Activated naive CD4-positive, alpha-beta T cell treated with anti-CD3 and anti-CD28 coated beads, Interleukin-2, amount 50 U/mL, for 24 hours (primary cell): ENCODE measurements at regions not wholly inside any gene's neighbourhood (a gene's known extent, or its start where the extent isn't known, plus 50 kb on each side); places are given as distances from the start of the nearest gene placed in this dataset.
"Not testable (repeated sequence)": the region's sequence is repeated elsewhere in the genome, so short reads cannot be mapped to it uniquely, and the experiment has no call there.

ENCODE experiments used
- H3K27ac Mint-ChIP-seq: one replicate; pipeline ENCODE4 v1.8.0; 2021; ENCODE audit warnings: mild to moderate bottlenecking, mixed read lengths
- H3K27me3 Mint-ChIP-seq: one replicate; pipeline ENCODE4 v1.8.0; 2021; ENCODE audit warnings: mixed read lengths
- H3K36me3 Mint-ChIP-seq: one replicate; pipeline ENCODE4 v1.8.0; 2021; ENCODE audit warnings: mixed read lengths
- H3K4me1 Mint-ChIP-seq: one replicate; pipeline ENCODE4 v1.8.0; 2021; ENCODE audit warnings: mixed read lengths
- H3K4me3 Mint-ChIP-seq: one replicate; pipeline ENCODE4 v1.8.0; 2021; ENCODE audit warnings: mild to moderate bottlenecking, mixed read lengths
- H3K9me3 Mint-ChIP-seq: one replicate; pipeline ENCODE4 v1.8.0; 2021; ENCODE audit warnings: mixed read lengths

GRCh38 chr3:109939817-109940216, 602.5 kb upstream of the DPPA4 start:
- Mint-ChIP-seq H3K4me1 (no peaks in the 10 kb centered on the region), H3K27ac (no peak overlapping the region), H3K36me3 (no peaks in the 10 kb centered on the region), H3K27me3 (no peaks in the 10 kb centered on the region), H3K4me3 (no peak overlapping the region), H3K9me3 (no peaks in the 10 kb centered on the region)

GRCh38 chr3:109943181-109943580, 605.8 kb upstream of the DPPA4 start:
- no peak overlapping the region for H3K27ac Mint-ChIP-seq
- H3K27me3 Mint-ChIP-seq = no peaks in the 10 kb centered on the region
- H3K4me1 Mint-ChIP-seq = no peaks in the 10 kb centered on the region
- H3K4me3 Mint-ChIP-seq = no peak overlapping the region
- H3K9me3 Mint-ChIP-seq = no peaks in the 10 kb centered on the region
- H3K36me3 Mint-ChIP-seq = no peaks in the 10 kb centered on the region

DNA sequence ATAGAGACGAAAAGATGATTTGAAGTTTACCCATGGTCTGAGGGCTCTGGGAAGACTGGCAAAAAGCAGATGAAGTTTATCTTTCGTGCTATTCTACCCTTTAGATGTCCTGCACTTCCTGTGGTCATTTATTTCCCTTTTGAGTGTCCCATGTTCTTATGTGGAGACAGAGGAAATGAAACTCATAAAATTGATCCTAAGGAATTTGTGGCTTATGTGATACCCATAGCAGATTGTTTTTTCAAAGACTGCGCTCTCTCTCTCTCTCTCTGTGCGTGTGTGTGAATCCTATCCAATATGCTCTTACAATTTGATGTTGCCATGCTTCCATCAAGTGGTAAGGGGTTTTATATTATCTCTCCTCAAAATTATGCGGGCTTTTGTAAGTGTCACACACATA, 607.5 kb upstream of the DPPA4 start:
- no peaks in the 10 kb centered on the region for H3K36me3 Mint-ChIP-seq
- H3K27me3 Mint-ChIP-seq = no peaks in the 10 kb centered on the region
- H3K27ac Mint-ChIP-seq = no peak overlapping the region
- no peaks in the 10 kb centered on the region for H3K4me1 Mint-ChIP-seq
- H3K9me3 Mint-ChIP-seq = no peaks in the 10 kb centered on the region
- no peak overlapping the region for H3K4me3 Mint-ChIP-seq

DNA sequence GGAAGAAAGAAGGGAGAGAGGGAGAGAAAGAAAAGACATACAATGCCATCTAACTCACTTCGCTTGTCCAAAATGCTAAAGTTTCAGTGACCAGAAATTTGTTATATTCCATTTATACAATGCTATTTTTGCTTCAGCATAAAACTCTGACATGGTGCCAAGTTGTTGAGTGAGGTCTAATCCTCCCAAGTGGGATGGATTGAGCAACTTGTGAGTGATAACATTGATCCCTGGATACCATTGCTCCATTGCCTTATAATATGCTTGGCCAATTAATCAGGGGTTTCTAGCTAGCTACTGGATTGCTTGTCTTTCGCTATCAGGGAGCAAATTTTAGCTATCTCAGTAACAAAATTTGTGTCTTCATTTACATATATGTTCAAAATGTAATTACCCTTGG, 615.6 kb upstream of the DPPA4 start:
- Mint-ChIP-seq H3K27me3 (no peaks in the 10 kb centered on the region), H3K9me3 (no peaks in the 10 kb centered on the region), H3K4me3 (no peak overlapping the region), H3K36me3 (no peaks in the 10 kb centered on the region), H3K27ac (no peak overlapping the region), H3K4me1 (no peaks in the 10 kb centered on the region)

DNA sequence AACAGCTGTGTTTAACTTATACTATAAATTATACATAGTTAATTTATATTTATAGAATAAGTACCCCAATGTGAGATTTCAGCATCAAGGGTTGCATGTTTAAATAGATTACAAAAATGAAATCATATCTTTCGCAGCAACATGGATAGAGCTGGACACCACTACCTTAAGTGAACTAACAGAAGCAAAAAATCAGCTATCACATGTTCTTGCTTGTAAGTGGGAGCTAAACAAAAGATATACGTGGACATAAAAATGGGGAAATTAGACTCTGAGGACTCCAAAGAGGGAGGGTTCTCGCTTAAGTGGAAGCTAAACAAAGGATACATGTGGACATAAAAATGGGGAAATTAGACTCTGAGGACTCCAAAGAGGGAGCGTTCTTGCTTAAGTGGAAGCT, 626.5 kb upstream of the DPPA4 start:
- H3K36me3 Mint-ChIP-seq = no peaks in the 10 kb centered on the region
- no peaks in the 10 kb centered on the region for H3K4me1 Mint-ChIP-seq
- no peaks in the 10 kb centered on the region for H3K27me3 Mint-ChIP-seq
- H3K27ac Mint-ChIP-seq = no peak overlapping the region
- no peak overlapping the region for H3K4me3 Mint-ChIP-seq
- no peaks in the 10 kb centered on the region for H3K9me3 Mint-ChIP-seq

GRCh38 chr3:109973733-109974132, 636.4 kb upstream of the DPPA4 start:
- H3K4me1 Mint-ChIP-seq = no peaks in the 10 kb centered on the region

DNA sequence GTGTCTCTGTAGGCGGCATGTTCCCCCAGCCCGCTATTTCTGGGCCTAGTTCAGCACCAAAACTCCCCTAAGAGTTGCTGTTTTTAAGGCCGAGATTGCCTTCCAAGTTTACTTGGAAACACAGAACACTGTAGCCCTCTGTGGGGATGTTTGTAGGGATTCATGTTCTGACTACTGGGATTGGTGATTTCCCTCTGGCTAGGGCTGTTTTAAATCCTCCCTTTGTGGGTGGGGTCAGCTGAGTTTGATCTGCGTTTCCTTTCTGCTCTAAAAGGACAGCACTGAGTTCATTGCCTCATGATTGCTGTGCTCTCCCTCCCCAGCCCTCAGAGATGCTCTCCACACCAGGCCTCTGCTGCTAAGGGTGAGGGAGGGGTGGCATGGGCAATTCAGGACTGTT, 640.6 kb upstream of the DPPA4 start:
- no peak overlapping the region for H3K4me3 Mint-ChIP-seq
- no peaks in the 10 kb centered on the region for H3K4me1 Mint-ChIP-seq
- peaks cover 5% of the 10 kb centered on the region for H3K36me3 Mint-ChIP-seq
- H3K27me3 Mint-ChIP-seq = no peaks in the 10 kb centered on the region
- no peaks in the 10 kb centered on the region for H3K9me3 Mint-ChIP-seq
- no peak overlapping the region for H3K27ac Mint-ChIP-seq

More at GRCh38 chr3:109973733-109974132, 636.4 kb upstream of the DPPA4 start:
- H3K4me3 Mint-ChIP-seq = no peak overlapping the region
- H3K36me3 Mint-ChIP-seq = peaks cover 6% of the 10 kb centered on the region
- no peak overlapping the region for H3K27ac Mint-ChIP-seq
- no peaks in the 10 kb centered on the region for H3K9me3 Mint-ChIP-seq
- no peaks in the 10 kb centered on the region for H3K27me3 Mint-ChIP-seq

GRCh38 chr3:109982201-109982600, 644.9 kb upstream of the DPPA4 start:
- Mint-ChIP-seq H3K27me3 (no peaks in the 10 kb centered on the region), H3K4me3 (no peak overlapping the region), H3K4me1 (no peaks in the 10 kb centered on the region), H3K9me3 (no peaks in the 10 kb centered on the region), H3K36me3 (peaks cover 2% of the 10 kb centered on the region), H3K27ac (no peak overlapping the region)

GRCh38 chr3:109984976-109985375, 647.6 kb upstream of the DPPA4 start:
- H3K27ac Mint-ChIP-seq = no peak overlapping the region
- H3K4me3 Mint-ChIP-seq = no peak overlapping the region
- H3K27me3 Mint-ChIP-seq = no peaks in the 10 kb centered on the region
- H3K4me1 Mint-ChIP-seq = no peaks in the 10 kb centered on the region
- no peaks in the 10 kb centered on the region for H3K9me3 Mint-ChIP-seq
- no peaks in the 10 kb centered on the region for H3K36me3 Mint-ChIP-seq

- Mint-ChIP-seq H3K4me1 (no peaks in the 10 kb centered on the region), H3K36me3 (no peaks in the 10 kb centered on the region), H3K27me3 (no peaks in the 10 kb centered on the region), H3K4me3 (no peak overlapping the region), H3K9me3 (no peaks in the 10 kb centered on the region), H3K27ac (no peak overlapping the region)
These were observed 648.7 kb upstream of the DPPA4 start for GRCh38 chr3:109985943-109986555.

DNA sequence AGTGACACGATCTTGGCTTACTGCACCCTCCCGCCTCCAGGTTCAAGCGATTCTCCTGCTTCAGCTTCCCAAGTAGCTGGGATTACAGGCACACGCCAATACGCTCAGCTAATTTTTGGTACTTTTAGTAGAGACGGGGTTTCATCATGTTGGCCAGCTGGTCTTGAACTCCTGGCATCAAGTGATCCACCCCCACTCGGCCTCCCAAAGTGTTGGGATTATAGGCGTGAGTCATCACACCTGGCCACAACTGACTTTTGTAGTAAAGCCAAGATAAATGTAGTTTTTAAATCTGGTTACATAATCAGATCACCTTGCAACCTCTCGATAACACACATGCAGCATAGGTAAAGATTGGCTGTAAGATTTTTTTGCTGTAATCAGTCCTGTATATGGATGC, 657.5 kb upstream of the DPPA4 start:
- no peaks in the 10 kb centered on the region for H3K36me3 Mint-ChIP-seq
- H3K27ac Mint-ChIP-seq = no peak overlapping the region
- H3K4me3 Mint-ChIP-seq = no peak overlapping the region
- H3K9me3 Mint-ChIP-seq = peaks cover 5% of the 10 kb centered on the region
- H3K4me1 Mint-ChIP-seq = no peaks in the 10 kb centered on the region
- H3K27me3 Mint-ChIP-seq = no peaks in the 10 kb centered on the region

- Mint-ChIP-seq H3K36me3 (no peaks in the 10 kb centered on the region), H3K9me3 (peaks cover 5% of the 10 kb centered on the region), H3K4me1 (no peaks in the 10 kb centered on the region), H3K27ac (no peak overlapping the region), H3K4me3 (no peak overlapping the region), H3K27me3 (no peaks in the 10 kb centered on the region)
These were observed 658.0 kb upstream of the DPPA4 start for GRCh38 chr3:109995377-109995776.

DNA sequence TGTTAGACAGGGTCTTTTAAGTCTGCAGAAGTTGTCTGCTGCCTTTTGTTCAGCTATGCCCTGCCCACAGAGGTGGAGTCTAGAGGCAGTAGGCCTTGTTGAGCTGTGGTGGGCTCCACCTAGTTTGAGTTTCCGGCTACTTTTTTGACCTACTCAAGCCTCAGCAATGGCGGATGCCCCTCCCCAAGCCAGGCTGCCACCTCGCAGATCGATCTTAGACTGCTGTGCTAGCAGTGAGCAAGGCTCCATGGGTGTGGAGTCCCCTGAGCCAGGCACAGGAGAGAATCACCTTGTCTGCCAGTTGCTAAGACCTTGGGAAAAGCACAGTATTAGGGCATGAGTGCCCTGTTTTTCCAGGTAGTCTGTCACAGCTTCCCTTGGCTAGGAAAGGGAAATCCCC, 664.6 kb upstream of the DPPA4 start:
- not testable (repeated sequence) for H3K9me3 Mint-ChIP-seq, H3K4me1 Mint-ChIP-seq, H3K36me3 Mint-ChIP-seq, H3K27ac Mint-ChIP-seq, H3K4me3 Mint-ChIP-seq, H3K27me3 Mint-ChIP-seq

GRCh38 chr3:110006913-110007312, 669.6 kb upstream of the DPPA4 start:
- Mint-ChIP-seq H3K27ac (no peak overlapping the region), H3K9me3 (no peaks in the 10 kb centered on the region), H3K27me3 (no peaks in the 10 kb centered on the region), H3K36me3 (peaks cover 4% of the 10 kb centered on the region), H3K4me3 (no peak overlapping the region), H3K4me1 (no peaks in the 10 kb centered on the region)

DNA sequence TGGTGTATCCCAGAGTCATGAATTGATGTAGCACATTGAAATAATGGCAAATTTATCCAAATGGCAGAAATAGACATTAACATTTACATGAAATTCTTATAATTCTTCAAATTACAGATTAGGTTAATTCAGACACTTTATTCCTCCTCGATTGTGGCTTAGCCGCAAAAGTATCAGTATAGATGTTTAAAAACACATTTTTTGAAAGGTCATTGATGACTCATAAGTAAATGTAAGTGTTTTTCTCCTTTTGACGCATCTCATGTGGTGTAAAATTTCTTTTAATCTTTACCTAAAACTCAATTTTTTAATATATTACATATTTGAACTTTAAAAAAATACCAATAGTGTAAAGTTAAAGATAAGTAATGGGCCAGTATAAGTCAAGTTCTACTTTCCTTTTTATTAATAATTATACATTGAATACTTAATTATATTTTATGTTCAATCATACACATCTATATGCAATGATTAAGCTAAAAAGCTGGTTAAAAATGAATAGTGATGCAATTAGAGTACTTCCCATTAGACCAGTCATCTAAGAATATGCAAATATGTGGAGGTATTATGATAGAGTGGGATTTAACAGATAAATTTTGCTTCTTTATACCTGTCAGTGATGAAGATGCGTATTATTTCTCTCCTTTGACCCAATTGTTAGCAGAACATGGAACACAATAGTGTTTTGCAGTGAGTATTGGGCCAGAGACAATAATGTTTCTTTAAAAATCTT, 678.1 kb upstream of the DPPA4 start:
- Mint-ChIP-seq H3K4me1 (peaks cover 12% of the 10 kb centered on the region), H3K27ac (no peak overlapping the region), H3K4me3 (no peak overlapping the region), H3K9me3 (no peaks in the 10 kb centered on the region), H3K36me3 (no peaks in the 10 kb centered on the region), H3K27me3 (no peaks in the 10 kb centered on the region)

DNA sequence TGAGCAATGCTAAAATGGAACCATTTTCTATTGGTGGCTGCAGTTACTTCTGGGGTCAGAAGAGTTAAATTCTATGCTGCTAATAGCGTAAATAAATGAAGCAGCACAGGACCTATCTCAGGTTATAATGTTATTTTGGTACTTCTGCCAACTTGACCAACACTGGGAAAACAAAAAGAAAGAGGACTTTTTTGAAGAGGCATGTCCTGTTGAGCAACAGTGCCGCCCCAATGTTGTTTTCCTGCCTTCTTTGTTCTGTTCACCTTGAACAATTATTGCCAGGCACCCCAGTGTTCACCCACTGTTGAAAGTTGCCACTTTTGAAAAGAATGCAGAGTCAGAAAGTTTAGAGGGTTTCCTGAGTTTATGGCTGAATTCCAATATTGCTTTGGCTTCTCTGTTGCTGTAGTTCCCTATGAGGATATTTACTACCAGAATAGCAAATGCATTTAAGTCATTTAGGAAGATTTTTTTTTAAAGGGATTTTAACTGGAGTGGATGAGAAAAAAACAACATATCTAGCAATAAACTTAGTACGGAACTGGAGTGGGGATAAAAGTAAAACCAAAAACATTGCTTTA, 679.0 kb upstream of the DPPA4 start:
- Mint-ChIP-seq H3K9me3 (no peaks in the 10 kb centered on the region), H3K4me1 (peaks cover 12% of the 10 kb centered on the region), H3K27ac (no peak overlapping the region), H3K27me3 (no peaks in the 10 kb centered on the region), H3K36me3 (no peaks in the 10 kb centered on the region), H3K4me3 (no peak overlapping the region)
